ENCODE measurements at regions not wholly inside any gene's neighbourhood (a gene's known extent, or its start where the extent isn't known, plus 50 kb on each side); places are given as distances from the start of the nearest gene placed in this dataset.

DNA sequence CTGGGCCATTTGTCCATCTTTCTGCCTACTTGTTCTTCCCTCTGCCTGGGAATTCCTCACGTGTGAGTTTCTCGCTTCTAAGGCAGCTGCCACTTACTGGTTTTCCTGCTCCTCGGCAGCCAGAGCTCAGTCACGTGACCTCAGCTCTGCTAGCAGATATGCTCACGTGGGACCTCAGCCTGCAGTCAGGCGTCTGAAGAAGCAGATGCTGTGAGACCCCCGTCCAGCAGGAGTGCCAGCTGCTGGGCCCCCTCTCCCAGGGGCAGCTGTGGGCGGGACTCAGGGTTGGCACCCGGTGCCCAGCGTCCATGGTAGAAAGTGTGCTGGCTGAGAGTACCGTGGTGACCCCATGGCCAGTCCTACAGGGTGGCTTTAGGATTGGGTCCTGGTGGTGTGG, 161.3 kb upstream of the TLE3 start:
- Histone ChIP-seq H3K9me2 (ENCODE audit: insufficient read depth) (no peaks in the 10 kb centered on the region), H3K27ac (ENCODE audit: low read depth, low read length) (no peak overlapping the region), H3K36me3 (ENCODE audit: control insufficient read depth in 1 of 2, insufficient read depth in 2 of 2, low read length in 2 of 2) (no peaks in the 10 kb centered on the region), H3K4me2 (ENCODE audit: low read length) (no peak overlapping the region), H3K27me3 (ENCODE audit: insufficient read depth, low read length) (no peaks in the 10 kb centered on the region), H3K4me1 (ENCODE audit: control insufficient read depth in 1 of 2, insufficient read depth in 2 of 2, low read length in 2 of 2) (no peaks in the 10 kb centered on the region), H2AFZ (ENCODE audit: low read depth, low read length, poor library complexity, severe bottlenecking) (no peak overlapping the region), H3K4me3 (replicated peaks in 1 of 2; ENCODE audit: low read depth in 1 of 2, low read length in 2 of 2) (no peak overlapping the region), H4K20me1 (ENCODE audit: insufficient read depth) (no peaks in the 10 kb centered on the region), H3K79me2 (ENCODE audit: insufficient read depth, low read length) (no peaks in the 10 kb centered on the region), H3K9ac (ENCODE audit: low read length) (no peak overlapping the region), H3K9me3 (ENCODE audit: control insufficient read depth in 1 of 2, insufficient read depth in 1 of 2, low read depth in 1 of 2, low read length in 2 of 2) (no peaks in the 10 kb centered on the region)
- ChIA-PET POLR2A (no interaction called here), RAD21 (ENCODE audit: low non-redundant PET in 1 of 2, low total read pairs in 2 of 2, uncharacterized antibody in 2 of 2, unreplicated experiment in 2 of 2) (no interaction called here), CTCF (no interaction called here)
- TF ChIP-seq, protein P1, sequence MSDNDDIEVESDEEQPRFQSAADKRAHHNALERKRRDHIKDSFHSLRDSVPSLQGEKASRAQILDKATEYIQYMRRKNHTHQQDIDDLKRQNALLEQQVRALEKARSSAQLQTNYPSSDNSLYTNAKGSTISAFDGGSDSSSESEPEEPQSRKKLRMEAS (IDR thresholded peaks at IDR 0.05) = no peak
- TF ChIP-seq SRF (IDR thresholded peaks at IDR 0.05; ENCODE audit: low read depth) (no peak), ELF1 (IDR thresholded peaks at IDR 0.05; ENCODE audit: borderline replicate concordance, low read depth) (no peak), ZFX (IDR thresholded peaks at IDR 0.05) (no peak)
- TF ChIP-seq, protein P2, sequence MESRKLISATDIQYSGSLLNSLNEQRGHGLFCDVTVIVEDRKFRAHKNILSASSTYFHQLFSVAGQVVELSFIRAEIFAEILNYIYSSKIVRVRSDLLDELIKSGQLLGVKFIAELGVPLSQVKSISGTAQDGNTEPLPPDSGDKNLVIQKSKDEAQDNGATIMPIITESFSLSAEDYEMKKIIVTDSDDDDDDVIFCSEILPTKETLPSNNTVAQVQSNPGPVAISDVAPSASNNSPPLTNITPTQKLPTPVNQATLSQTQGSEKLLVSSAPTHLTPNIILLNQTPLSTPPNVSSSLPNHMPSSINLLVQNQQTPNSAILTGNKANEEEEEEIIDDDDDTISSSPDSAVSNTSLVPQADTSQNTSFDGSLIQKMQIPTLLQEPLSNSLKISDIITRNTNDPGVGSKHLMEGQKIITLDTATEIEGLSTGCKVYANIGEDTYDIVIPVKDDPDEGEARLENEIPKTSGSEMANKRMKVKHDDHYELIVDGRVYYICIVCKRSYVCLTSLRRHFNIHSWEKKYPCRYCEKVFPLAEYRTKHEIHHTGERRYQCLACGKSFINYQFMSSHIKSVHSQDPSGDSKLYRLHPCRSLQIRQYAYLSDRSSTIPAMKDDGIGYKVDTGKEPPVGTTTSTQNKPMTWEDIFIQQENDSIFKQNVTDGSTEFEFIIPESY (IDR thresholded peaks at IDR 0.05; ENCODE audit: extremely low read depth, insufficient replicate concordance, low read length) = no peak
- no TSS peak for BruUV-seq (replicated peaks)
- intact Hi-C loops (cut with micrococcal nuclease) = no loop called here
- DNase-seq (ENCODE audit: low read depth, low spot score) = no peak
- no peak for ATAC-seq

DNA sequence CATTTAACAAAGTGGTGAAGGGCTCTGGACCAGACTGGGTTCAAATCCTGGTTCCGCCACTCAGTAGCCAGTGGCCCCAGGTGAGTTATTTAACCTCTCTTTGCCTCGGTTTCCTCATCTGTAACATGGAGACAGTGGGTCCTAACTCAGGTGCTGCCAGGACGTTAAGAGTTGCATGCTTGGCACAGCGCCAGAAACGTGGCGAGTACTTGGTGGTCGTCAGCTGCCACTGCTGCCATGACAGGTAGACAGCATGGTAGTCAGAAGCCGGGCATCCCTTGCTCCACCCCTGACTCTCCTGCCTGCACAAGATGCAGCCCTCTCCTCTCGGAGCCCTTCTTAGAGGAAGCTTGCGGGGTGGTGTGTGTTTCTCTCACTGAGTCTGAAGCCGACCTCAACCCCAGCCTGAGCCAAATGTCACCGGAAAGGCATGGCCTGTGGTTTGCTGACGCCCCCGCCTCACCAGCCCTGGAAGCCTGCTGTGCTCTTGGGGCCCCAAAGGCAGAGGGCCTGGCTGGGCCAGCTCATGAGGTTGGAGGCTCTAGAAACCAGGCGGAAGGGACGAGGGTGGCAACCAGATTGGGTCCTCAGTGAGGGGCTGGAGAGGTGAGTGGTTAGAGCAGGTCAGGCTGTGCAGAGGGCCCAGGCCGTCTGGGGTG, 160.8 kb upstream of the TLE3 start:
- no TSS peak for BruUV-seq (replicated peaks)
- ATAC-seq = no peak
- H3K4me3 ChIP-seq (replicated peaks in 1 of 2; ENCODE audit: low read depth in 1 of 2, low read length in 2 of 2) = no peak overlapping the region
- no peaks in the 10 kb centered on the region for H3K4me1 ChIP-seq (ENCODE audit: control insufficient read depth in 1 of 2, insufficient read depth in 2 of 2, low read length in 2 of 2)
- no peaks in the 10 kb centered on the region for H3K36me3 ChIP-seq (ENCODE audit: control insufficient read depth in 1 of 2, insufficient read depth in 2 of 2, low read length in 2 of 2)
- H3K27me3 ChIP-seq (ENCODE audit: insufficient read depth, low read length) = no peaks in the 10 kb centered on the region
- H3K9me2 ChIP-seq (ENCODE audit: insufficient read depth) = no peaks in the 10 kb centered on the region
- no peak overlapping the region for H2AFZ ChIP-seq (ENCODE audit: low read depth, low read length, poor library complexity, severe bottlenecking)
- H3K4me2 ChIP-seq (ENCODE audit: low read length) = no peak overlapping the region
- DNase-seq (ENCODE audit: low read depth, low spot score) = no peak
- no peak overlapping the region for H3K27ac ChIP-seq (ENCODE audit: low read depth, low read length)
- POLR2A ChIA-PET = no interaction called here
- no peaks in the 10 kb centered on the region for H3K79me2 ChIP-seq (ENCODE audit: insufficient read depth, low read length)
- no peaks in the 10 kb centered on the region for H3K9me3 ChIP-seq (ENCODE audit: control insufficient read depth in 1 of 2, insufficient read depth in 1 of 2, low read depth in 1 of 2, low read length in 2 of 2)
- intact Hi-C loops (cut with micrococcal nuclease) = no loop called here
- RAD21 ChIA-PET (ENCODE audit: low non-redundant PET in 1 of 2, low total read pairs in 2 of 2, uncharacterized antibody in 2 of 2, unreplicated experiment in 2 of 2) = no interaction called here
- CTCF ChIA-PET = no interaction called here
- no peak overlapping the region for H3K9ac ChIP-seq (ENCODE audit: low read length)
- no peaks in the 10 kb centered on the region for H4K20me1 ChIP-seq (ENCODE audit: insufficient read depth)
- TF ChIP-seq, protein P3, sequence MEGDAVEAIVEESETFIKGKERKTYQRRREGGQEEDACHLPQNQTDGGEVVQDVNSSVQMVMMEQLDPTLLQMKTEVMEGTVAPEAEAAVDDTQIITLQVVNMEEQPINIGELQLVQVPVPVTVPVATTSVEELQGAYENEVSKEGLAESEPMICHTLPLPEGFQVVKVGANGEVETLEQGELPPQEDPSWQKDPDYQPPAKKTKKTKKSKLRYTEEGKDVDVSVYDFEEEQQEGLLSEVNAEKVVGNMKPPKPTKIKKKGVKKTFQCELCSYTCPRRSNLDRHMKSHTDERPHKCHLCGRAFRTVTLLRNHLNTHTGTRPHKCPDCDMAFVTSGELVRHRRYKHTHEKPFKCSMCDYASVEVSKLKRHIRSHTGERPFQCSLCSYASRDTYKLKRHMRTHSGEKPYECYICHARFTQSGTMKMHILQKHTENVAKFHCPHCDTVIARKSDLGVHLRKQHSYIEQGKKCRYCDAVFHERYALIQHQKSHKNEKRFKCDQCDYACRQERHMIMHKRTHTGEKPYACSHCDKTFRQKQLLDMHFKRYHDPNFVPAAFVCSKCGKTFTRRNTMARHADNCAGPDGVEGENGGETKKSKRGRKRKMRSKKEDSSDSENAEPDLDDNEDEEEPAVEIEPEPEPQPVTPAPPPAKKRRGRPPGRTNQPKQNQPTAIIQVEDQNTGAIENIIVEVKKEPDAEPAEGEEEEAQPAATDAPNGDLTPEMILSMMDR (IDR thresholded peaks at IDR 0.05 in 2 of 3, conservative IDR thresholded peaks at IDR 0.05 in 1 of 3; ENCODE audit: borderline replicate concordance in 1 of 3, insufficient read depth in 1 of 3, low read depth in 2 of 3, low read length in 2 of 3) = no peak
- TF ChIP-seq CEBPB (IDR thresholded peaks at IDR 0.05; ENCODE audit: low read depth) (no peak), YY1 (IDR thresholded peaks at IDR 0.05; ENCODE audit: extremely low read depth, insufficient replicate concordance, low read depth, low read length) (no peak), POLR2A (IDR thresholded peaks at IDR 0.05; ENCODE audit: borderline replicate concordance, extremely low read depth, insufficient read depth, insufficient read length) (no peak), EGR1 (IDR thresholded peaks at IDR 0.05; ENCODE audit: low read depth) (no peak), SP1 (IDR thresholded peaks at IDR 0.05; ENCODE audit: low read depth) (no peak), POLR2AphosphoS5 (IDR thresholded peaks at IDR 0.05; ENCODE audit: low read depth, low read length) (no peak), SRF (IDR thresholded peaks at IDR 0.05; ENCODE audit: low read depth) (no peak)
- TF ChIP-seq, protein P4, sequence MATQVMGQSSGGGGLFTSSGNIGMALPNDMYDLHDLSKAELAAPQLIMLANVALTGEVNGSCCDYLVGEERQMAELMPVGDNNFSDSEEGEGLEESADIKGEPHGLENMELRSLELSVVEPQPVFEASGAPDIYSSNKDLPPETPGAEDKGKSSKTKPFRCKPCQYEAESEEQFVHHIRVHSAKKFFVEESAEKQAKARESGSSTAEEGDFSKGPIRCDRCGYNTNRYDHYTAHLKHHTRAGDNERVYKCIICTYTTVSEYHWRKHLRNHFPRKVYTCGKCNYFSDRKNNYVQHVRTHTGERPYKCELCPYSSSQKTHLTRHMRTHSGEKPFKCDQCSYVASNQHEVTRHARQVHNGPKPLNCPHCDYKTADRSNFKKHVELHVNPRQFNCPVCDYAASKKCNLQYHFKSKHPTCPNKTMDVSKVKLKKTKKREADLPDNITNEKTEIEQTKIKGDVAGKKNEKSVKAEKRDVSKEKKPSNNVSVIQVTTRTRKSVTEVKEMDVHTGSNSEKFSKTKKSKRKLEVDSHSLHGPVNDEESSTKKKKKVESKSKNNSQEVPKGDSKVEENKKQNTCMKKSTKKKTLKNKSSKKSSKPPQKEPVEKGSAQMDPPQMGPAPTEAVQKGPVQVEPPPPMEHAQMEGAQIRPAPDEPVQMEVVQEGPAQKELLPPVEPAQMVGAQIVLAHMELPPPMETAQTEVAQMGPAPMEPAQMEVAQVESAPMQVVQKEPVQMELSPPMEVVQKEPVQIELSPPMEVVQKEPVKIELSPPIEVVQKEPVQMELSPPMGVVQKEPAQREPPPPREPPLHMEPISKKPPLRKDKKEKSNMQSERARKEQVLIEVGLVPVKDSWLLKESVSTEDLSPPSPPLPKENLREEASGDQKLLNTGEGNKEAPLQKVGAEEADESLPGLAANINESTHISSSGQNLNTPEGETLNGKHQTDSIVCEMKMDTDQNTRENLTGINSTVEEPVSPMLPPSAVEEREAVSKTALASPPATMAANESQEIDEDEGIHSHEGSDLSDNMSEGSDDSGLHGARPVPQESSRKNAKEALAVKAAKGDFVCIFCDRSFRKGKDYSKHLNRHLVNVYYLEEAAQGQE (IDR thresholded peaks at IDR 0.05; ENCODE audit: low read depth) = no peak
